ENCODE measurements at regions not wholly inside any gene's neighbourhood (a gene's known extent, or its start where the extent isn't known, plus 50 kb on each side); places are given as distances from the start of the nearest gene placed in this dataset.

GRCh38 chr1:29786195-29786594 is 549.9 kb downstream of the PTPRU start:
- TF ChIP-seq YY1 (IDR thresholded peaks at IDR 0.05; ENCODE audit: insufficient read depth, insufficient read length), result no peak
- no peak for TF ChIP-seq SUZ12 (IDR thresholded peaks at IDR 0.05; ENCODE audit: extremely low read depth, insufficient read depth, insufficient read length)
- no peak for TF ChIP-seq ZNF274 (IDR thresholded peaks at IDR 0.05; ENCODE audit: low read depth, low read length)

All from NT2/D1 (cell line).